GM10248 (cell line): ENCODE measurements at regions not wholly inside any gene's neighbourhood (a gene's known extent, or its start where the extent isn't known, plus 50 kb on each side); places are given as distances from the start of the nearest gene placed in this dataset.
"Not testable (repeated sequence)": the region's sequence is repeated elsewhere in the genome, so short reads cannot be mapped to it uniquely, and the experiment has no call there.

ENCODE experiments used
- CTCF ChIA-PET: fragments of 300-600 bp; sonication (Branson Sonifier 250); formaldehyde crosslinking; extraction: SDS; loops from one replicate; lab custom pipeline; 2021; ENCODE audit warnings: antibody characterized with exemption; lab: Yijun Ruan, JAX
- POLR2A ChIA-PET: fragments of 350-650 bp; sonication (Branson Sonifier 250); formaldehyde crosslinking; extraction: SDS; loops from one replicate; lab custom pipeline; 2020; ENCODE audit warnings: antibody characterized with exemption; lab: Yijun Ruan, JAX
- DNase-seq: peaks from one replicate; pipeline ENCODE4 v3.0.0; 2012; ENCODE audit errors: extremely low spot score
- TF ChIP-seq, protein P1 (sequence below): IDR thresholded peaks from 2 replicates; pipeline ENCODE4 v1.5.1; 2012; ENCODE audit warnings: mild to moderate bottlenecking, low read depth; ENCODE audit errors: extremely low read depth, missing control alignments, control extremely low read depth

DNA sequence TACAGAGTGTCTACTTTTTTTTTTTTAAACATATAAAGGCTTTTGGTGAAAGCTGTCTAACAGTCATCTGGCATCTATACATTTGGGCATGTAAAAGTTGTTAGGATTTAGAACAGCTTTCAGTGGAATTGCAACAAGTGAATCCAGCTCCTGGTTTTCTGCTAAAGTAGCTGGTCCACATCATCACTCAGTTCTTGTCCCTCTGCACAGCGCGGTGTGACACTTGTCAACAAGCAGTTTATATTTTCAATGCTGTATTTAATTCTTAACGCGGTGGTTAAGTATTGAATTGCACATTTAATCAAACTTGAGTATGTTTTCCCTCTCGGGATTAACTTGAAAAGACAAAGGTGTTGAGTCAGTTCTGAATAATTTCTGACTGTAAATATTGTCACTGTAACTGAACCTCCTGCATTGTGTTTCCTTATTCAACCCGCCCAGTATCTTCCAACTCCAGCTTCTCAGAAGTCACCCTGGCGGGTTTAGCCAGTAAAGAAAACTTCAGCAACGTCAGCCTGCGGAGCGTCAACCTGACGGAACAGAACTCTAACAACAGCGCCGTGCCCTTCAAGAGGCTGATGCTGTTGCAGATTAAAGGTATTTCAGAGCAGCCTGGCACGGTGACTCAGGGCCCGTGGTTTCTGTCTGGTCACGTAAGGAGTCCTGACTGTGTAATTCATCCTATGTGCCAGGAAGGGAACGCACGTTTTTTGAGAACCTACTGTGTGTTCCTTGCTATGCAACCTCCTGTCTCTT is 66.1 kb upstream of the LYZL2 start:
- POLR2A ChIA-PET, DNase-seq: not testable (repeated sequence)
- CTCF ChIA-PET, result interaction anchor here (1.1 to 3.3 kb wide), 4 partner anchors 9 to 57 kb away, joined by 3 to 38 read pairs (median 4); no protein-coding TSS in a partner anchor

DNA sequence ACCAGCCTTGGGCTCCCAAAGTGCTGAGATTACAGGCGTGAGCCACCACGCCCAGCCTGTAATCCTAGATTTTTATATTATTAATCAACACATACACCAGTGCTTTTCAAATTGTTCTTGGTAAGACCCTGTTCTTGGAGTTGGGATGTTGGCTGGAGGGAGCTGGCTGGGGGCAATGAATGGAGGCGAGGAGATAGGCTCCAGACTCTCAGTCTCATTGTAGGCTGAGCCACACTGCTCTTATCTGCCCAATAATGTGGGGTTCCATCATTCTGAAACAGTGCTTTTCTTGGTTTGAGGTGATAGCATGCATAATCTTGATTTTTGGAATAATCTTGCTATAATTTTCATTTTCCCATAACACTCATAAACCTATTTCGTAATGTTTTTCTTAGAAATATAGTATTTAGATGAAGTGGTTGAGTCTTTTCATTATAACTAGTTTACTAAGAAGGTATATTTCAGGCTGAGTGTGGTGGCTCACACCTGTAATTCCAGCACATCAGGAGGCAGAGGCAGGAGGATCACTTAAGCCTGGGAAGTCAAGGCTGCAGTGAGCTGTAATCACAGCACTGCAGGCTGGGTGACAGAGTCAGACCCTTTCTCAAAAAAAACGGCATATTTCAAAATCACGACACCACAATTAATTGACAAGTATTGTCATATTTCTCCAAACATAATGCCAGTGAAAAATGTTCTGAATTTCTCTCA is 65.1 kb upstream of the LYZL2 start:
- CTCF ChIA-PET, result interaction anchor here (1.1 to 1.3 kb wide), 2 partner anchors 55 to 58 kb away, joined by 3 to 4 read pairs; no protein-coding TSS in a partner anchor
- TF ChIP-seq, protein P1, sequence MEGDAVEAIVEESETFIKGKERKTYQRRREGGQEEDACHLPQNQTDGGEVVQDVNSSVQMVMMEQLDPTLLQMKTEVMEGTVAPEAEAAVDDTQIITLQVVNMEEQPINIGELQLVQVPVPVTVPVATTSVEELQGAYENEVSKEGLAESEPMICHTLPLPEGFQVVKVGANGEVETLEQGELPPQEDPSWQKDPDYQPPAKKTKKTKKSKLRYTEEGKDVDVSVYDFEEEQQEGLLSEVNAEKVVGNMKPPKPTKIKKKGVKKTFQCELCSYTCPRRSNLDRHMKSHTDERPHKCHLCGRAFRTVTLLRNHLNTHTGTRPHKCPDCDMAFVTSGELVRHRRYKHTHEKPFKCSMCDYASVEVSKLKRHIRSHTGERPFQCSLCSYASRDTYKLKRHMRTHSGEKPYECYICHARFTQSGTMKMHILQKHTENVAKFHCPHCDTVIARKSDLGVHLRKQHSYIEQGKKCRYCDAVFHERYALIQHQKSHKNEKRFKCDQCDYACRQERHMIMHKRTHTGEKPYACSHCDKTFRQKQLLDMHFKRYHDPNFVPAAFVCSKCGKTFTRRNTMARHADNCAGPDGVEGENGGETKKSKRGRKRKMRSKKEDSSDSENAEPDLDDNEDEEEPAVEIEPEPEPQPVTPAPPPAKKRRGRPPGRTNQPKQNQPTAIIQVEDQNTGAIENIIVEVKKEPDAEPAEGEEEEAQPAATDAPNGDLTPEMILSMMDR, result no peak
- POLR2A ChIA-PET, result no interaction called here
- no peak for DNase-seq

DNA sequence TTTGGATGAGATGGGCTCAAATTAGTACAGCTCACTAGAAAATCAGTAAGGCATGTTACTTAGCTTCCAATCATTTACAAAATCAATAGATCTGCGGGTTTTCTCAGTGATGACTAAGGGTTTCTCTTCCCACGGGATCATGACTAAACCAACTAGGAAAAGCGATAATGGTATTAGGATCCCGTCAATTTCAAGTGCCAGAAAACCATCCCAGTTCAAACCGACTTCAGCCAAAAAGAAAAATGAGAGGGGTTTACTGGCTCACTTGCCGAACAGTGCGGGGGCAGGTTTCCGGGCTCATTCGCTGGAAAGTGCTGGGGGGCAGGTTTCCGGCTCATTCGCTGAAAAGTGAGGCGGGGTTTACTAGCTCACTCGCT is 62.1 kb upstream of the LYZL2 start:
- no peak for DNase-seq
- ChIA-PET CTCF (interaction anchor here (0.7 to 1.4 kb wide), 3 partner anchors 11 to 52 kb away, joined by 3 read pairs; no protein-coding TSS in a partner anchor), POLR2A (no interaction called here)
- TF ChIP-seq, protein P1, result no peak

DNA sequence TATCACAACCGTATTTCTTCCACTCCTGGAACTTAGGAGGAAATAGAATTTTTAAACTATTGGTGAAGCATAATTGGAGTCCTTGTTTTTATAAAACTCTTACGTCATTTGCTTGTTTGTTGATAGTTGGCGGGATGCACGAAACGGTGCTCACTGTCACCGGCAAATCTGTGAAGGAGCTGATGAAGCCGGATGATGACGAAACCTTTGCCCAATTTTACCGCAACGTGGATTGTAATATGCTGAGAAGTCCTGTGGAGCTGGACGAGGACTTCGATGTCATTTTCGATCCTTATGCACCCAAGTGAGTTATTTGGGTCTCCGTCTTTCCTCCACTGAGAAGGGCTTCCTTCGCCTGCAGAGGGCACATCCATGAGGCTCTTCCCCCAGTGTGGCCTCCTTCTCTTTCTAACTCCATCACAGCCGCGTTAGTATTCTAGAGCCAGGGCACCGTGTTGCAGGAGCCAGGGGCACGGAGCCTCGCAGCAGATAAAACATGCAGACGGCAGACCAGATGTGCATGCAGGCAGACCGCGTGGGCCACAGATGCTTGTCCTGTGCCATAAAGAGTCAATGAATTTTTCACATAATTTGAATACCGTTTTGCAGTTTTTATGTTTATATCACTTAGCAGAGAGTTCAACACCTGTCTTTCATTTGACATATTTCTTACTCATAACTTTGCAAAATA is 61.5 kb upstream of the LYZL2 start:
- CTCF ChIA-PET, result interaction anchor here (0.7 to 5.8 kb wide), 3 partner anchors 11 to 61 kb away, joined by 3 to 46 read pairs (median 4); no protein-coding TSS in a partner anchor
- POLR2A ChIA-PET, DNase-seq: not testable (repeated sequence)

DNA sequence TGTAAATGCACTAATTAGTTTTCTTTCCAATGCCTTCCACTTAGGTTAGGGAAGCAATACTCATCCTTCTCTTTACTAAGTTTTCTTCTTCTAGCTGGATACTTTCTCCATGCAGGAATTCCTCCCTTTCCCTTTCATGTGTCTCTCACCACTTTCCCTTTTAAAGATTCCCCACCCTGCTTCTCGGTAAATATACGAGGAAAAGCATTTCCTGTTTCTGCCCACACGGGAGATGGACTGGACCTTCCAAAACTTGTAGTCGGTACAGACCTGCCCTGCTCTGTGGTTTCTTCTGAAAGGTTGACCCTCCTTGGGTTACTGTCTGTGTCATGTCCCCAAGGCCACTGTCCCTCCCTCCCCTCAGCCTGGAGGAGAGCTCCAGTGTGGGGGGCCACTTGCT is 58.9 kb upstream of the LYZL2 start:
- CTCF ChIA-PET, result interaction anchor here (0.7 to 5.8 kb wide), 26 partner anchors 9 to 1323 kb away, joined by 3 to 46 read pairs (median 6); no protein-coding TSS in a partner anchor
- DNase-seq, result no peak
- TF ChIP-seq, protein P1, result no peak
- POLR2A ChIA-PET, result no interaction called here

DNA sequence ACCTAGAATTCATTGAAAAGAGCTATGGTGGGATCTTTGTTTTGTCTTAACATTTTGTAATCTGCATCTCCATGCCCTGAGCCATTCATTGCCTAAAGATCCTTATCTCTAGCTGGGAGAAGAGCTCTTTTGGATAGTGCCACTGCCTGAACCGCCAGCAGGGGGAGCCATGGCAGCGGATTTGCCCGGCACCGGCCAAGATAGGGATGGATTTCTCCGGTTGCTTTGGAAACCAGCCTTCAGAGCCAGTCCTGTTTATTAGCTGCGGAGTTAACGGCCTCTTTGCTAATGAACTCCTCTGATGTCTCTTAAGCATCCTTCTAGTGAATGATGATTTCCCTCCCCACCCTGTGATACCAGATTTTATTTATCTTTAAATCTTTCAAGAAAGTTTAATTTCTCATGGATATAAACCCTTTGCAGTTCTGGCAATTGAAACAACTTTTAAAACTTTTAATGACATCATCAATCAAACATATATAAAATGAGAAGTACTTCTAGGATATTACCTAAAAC is 58.2 kb upstream of the LYZL2 start:
- ChIA-PET CTCF (interaction anchor here (0.5 to 5.8 kb wide), 44 partner anchors 10 to 1434 kb away, joined by 3 to 46 read pairs (median 4); partner anchors contain the start of genes LYZL2 and ZNF438), POLR2A (no interaction called here)
- TF ChIP-seq, protein P1, result peak; percentile 87
- DNase-seq, result peak; percentile 65

DNA sequence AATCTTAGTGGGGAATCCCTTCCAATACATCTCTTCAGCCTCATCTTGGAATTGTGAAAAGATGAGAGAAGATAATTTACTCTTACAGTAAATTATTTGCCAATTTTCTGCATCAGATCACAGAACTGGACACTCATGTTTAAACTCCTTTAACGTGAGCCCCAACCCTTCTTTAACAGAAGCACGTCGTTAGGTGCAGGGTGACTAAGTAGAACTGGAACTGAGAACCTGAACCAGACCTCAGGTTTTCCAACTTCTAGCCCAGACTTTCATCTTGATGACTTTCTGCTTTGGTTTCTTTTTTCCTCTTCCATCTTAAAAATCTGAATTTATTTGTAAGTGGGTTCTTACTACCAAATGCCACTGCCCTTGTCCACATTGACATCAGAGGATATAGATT is 57.2 kb upstream of the LYZL2 start:
- ChIA-PET CTCF (interaction anchor here (1.1 to 5.8 kb wide), 25 partner anchors 11 to 1435 kb away, joined by 3 to 46 read pairs (median 6); partner anchors contain the start of genes LYZL2 and ZNF438), POLR2A (no interaction called here)
- TF ChIP-seq, protein P1, result no peak
- no peak for DNase-seq
